ENCODE measurements at regions not wholly inside any gene's neighbourhood (a gene's known extent, or its start where the extent isn't known, plus 50 kb on each side); places are given as distances from the start of the nearest gene placed in this dataset.

DNA sequence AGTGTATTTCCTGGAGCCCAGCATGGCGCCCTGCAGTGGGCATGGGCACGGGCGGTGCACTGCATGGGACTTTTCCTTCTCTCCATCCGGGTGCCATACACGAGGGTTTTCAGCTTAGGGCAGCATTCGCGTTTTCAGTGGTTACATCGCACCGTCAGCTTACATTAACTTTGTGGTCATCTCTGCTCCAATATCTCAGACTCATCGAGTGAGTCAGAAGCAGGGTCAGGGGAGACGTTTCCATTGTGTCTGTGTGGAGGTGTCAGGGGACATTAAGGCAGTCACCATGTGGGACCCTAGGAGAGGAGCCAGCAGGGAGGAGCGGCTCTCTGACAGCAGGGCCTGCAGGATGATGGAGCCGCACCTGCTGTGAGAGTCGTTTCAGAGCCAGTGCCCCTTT is 541.0 kb downstream of the FGF9 start:
- no peak for TF ChIP-seq EZH2 (IDR thresholded peaks at IDR 0.05; ENCODE audit: low read depth, unreplicated experiment)
- TF ChIP-seq, protein P1, sequence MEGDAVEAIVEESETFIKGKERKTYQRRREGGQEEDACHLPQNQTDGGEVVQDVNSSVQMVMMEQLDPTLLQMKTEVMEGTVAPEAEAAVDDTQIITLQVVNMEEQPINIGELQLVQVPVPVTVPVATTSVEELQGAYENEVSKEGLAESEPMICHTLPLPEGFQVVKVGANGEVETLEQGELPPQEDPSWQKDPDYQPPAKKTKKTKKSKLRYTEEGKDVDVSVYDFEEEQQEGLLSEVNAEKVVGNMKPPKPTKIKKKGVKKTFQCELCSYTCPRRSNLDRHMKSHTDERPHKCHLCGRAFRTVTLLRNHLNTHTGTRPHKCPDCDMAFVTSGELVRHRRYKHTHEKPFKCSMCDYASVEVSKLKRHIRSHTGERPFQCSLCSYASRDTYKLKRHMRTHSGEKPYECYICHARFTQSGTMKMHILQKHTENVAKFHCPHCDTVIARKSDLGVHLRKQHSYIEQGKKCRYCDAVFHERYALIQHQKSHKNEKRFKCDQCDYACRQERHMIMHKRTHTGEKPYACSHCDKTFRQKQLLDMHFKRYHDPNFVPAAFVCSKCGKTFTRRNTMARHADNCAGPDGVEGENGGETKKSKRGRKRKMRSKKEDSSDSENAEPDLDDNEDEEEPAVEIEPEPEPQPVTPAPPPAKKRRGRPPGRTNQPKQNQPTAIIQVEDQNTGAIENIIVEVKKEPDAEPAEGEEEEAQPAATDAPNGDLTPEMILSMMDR (conservative IDR thresholded peaks at IDR 0.05; ENCODE audit: low read depth in 2 of 2): no peak
- no peak for TF ChIP-seq ZNF114 (CRISPR knock-in tag; IDR thresholded peaks at IDR 0.05)
- TF ChIP-seq EZH2phosphoT487 (IDR thresholded peaks at IDR 0.05; ENCODE audit: unreplicated experiment): no peak
- TF ChIP-seq NANOG (IDR thresholded peaks at IDR 0.05; ENCODE audit: borderline replicate concordance): no peak
- no peak for TF ChIP-seq POLR2AphosphoS5 (IDR thresholded peaks at IDR 0.05; ENCODE audit: low read depth)
- TF ChIP-seq, protein P2, sequence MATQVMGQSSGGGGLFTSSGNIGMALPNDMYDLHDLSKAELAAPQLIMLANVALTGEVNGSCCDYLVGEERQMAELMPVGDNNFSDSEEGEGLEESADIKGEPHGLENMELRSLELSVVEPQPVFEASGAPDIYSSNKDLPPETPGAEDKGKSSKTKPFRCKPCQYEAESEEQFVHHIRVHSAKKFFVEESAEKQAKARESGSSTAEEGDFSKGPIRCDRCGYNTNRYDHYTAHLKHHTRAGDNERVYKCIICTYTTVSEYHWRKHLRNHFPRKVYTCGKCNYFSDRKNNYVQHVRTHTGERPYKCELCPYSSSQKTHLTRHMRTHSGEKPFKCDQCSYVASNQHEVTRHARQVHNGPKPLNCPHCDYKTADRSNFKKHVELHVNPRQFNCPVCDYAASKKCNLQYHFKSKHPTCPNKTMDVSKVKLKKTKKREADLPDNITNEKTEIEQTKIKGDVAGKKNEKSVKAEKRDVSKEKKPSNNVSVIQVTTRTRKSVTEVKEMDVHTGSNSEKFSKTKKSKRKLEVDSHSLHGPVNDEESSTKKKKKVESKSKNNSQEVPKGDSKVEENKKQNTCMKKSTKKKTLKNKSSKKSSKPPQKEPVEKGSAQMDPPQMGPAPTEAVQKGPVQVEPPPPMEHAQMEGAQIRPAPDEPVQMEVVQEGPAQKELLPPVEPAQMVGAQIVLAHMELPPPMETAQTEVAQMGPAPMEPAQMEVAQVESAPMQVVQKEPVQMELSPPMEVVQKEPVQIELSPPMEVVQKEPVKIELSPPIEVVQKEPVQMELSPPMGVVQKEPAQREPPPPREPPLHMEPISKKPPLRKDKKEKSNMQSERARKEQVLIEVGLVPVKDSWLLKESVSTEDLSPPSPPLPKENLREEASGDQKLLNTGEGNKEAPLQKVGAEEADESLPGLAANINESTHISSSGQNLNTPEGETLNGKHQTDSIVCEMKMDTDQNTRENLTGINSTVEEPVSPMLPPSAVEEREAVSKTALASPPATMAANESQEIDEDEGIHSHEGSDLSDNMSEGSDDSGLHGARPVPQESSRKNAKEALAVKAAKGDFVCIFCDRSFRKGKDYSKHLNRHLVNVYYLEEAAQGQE (IDR thresholded peaks at IDR 0.05; ENCODE audit: unreplicated experiment): no peak
- no peak for TF ChIP-seq JUNB (IDR thresholded peaks at IDR 0.05; ENCODE audit: unreplicated experiment)
- TF ChIP-seq CREB1 (CRISPR knock-in tag; IDR thresholded peaks at IDR 0.05; ENCODE audit: low read depth): no peak
- no peak for TF ChIP-seq ETS1 (IDR thresholded peaks at IDR 0.05)
- no peak for TF ChIP-seq ZNF331 (CRISPR knock-in tag; IDR thresholded peaks at IDR 0.05; ENCODE audit: low read depth)
- no peak for TF ChIP-seq STAT1 (IDR thresholded peaks at IDR 0.05; ENCODE audit: unreplicated experiment)

All from GM23338 (cell line).